Upper lobe of left lung (tissue), 4 donors: ENCODE measurements at regions not wholly inside any gene's neighbourhood (a gene's known extent, or its start where the extent isn't known, plus 50 kb on each side); places are given as distances from the start of the nearest gene placed in this dataset.

Experiments used
- CTCF ChIP-seq, 6 experiments: fragments of 450-650 bp in 4 of 6; fragments of 200-600 bp in 2 of 6; sonication (generic) in 2 of 6; IDR thresholded peaks; one replicate each; pipeline ENCODE4 v1.5.1; 2016 to 2019; ENCODE audit warnings: antibody characterized with exemption in 6 of 6
- EP300 ChIP-seq, 4 donors: sonication (generic); formaldehyde crosslinking; IDR thresholded peaks; one replicate each; pipeline ENCODE4 v1.5.1; 2017; ENCODE audit warnings: antibody characterized with exemption in 4 of 4, control low read depth in 2 of 4
- POLR2A ChIP-seq, 4 donors: fragments of 450-650 bp; IDR thresholded peaks; one replicate each; pipeline ENCODE4 v1.5.1; 2016 to 2017; ENCODE audit warnings: antibody characterized with exemption in 4 of 4, mild to moderate bottlenecking in 2 of 4
- POLR2AphosphoS5 ChIP-seq, 2 donors: sonication (generic); formaldehyde crosslinking; IDR thresholded peaks; one replicate each; pipeline ENCODE4 v1.5.1; 2017; ENCODE audit warnings: antibody characterized with exemption in 2 of 2

DNA sequence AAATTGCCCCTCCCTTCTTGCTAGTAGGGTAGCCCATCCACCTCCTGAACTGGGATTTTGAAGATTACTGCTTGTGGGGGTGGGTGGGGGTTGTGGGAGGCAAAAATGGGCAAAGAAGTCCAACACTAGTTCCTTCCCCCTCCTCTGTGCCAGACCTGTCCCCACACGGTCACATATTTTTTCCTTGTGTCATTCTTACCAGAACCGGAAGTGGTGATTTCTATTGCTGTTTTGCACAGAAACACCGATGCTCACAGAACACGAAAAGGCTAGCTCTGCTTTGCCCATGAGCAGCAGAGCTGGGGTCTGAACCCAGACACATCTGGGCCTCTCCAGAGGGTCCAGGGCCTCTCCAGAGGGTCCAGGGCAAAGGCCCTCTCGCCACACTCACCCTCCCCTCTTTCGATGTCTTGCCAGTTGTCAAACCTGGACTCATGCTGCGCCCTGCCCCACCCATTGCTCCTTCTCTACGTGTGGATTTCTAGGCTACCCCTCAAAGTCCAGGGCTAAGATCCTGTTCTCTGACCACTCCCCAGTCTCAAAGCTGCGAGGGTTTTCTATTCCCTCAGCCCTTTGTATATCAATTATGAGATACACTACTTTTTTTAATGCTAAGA is 264.4 kb upstream of the MSX2 start:
- TF ChIP-seq CTCF (IDR thresholded peaks at IDR 0.05) (no peak), POLR2AphosphoS5 (IDR thresholded peaks at IDR 0.05) (no peak), EP300 (IDR thresholded peaks at IDR 0.05) (no peak), POLR2A (IDR thresholded peaks at IDR 0.05) (no peak)
